Inflammatory macrophage (primary cell): ENCODE measurements at regions not wholly inside any gene's neighbourhood (a gene's known extent, or its start where the extent isn't known, plus 50 kb on each side); places are given as distances from the start of the nearest gene placed in this dataset.

Experiments
- DNase-seq, 2 donors: peaks; one replicate each; pipeline ENCODE4 v3.0.0-alpha.2; 2020 to 2022

- peak; percentile 47 to 69 for DNase-seq
Measured at GRCh38 chr1:173423291-173423690, 53.8 kb upstream of the PRDX6 start.

DNA sequence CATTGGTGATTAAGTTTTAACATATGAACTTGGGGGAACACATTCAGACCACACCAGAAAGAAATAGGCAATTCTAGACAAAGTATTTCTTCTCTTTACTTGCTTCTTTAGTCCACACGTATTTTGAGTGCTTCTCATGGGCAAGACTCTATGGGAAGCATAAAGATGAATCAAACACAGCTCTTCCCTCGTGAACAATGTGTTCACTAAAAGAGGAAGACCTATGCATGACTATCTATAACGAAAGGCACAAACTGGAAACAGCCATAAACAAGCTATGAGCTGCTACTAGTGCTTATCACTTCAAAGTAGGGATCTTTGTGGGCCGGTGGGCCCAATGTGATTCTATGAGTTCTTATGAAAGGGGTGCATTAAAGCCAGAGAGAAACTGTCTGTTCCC is 53.0 kb upstream of the PRDX6 start:
- DNase-seq = peak; percentile 73 to 77

DNA sequence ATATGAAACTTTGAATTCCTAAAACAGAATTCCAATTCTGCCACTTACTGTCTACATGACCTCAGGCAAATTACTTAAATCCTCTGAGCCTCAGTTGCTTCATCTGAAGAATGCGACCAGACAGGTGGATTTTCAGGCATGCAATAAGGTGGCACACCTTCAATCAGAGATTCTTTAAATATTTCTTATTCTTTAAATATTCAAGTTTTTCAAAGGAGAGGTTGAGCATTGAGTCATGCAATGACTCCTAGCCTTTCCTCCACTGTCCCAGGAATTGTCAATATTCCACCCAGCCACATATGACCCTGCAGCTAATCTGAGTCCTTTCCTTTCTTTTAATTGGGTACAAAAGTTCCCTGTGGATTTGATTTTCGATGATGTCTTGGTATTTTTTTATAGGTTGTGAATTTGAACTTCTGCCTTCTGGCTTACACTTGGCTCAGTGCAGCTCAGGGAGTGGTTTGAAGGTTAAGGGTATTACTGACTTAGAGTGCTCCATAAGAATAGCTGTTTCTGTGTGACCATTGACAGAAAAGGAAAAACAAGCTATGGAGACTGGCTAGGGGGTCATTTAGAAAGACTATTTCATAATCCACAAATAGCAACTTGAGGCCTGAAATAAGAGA is 52.2 kb upstream of the PRDX6 start:
- no peak for DNase-seq

GRCh38 chr1:173426057-173426456 is 51.1 kb upstream of the PRDX6 start:
- DNase-seq = peak in 1 of 2 donors; percentile 53

DNA sequence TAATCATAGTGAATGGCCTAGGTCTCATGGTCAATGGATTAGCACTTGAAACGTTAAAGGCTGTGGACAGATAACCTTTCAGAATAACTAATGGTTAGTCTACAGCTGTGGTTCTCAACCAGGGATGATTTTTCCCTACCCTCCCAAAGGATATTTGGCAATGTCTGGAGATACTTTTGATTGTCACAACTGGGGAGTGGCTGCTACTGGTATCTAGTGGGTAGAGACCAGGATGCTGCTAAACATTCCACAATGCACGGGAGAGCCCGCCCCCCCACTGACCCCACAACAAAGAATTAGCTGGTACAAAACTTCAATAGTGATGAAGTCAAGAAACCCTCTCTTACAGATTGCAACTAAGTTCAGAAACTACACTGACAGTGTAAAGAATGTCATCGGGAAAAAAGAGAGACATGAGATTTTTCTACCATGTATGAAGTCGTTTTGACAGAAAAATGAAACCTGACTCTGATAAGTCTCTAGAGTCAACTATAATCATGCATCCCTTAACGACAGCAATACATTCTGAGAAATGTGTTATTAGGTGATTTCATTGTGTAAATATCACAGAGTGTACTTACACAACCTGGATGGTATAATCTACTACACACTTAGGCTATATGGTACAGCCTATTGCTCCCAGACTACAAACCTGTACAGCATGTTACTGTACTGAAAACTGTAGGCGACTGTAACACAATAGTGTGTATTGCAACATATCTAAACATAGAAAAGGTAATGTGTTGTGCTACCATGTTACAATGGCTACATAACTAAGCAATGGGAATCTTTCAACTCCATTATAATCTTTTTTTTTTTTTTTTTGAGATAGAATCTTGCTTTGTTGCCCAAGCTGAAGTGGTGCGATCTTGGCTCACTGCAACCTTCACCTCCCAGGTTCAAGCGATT is 49.7 kb upstream of the PRDX6 start:
- no peak for DNase-seq
